HG02938 (cell line): ENCODE measurements at regions not wholly inside any gene's neighbourhood (a gene's known extent, or its start where the extent isn't known, plus 50 kb on each side); places are given as distances from the start of the nearest gene placed in this dataset.
"Not testable (repeated sequence)": the region's sequence is repeated elsewhere in the genome, so short reads cannot be mapped to it uniquely, and the experiment has no call there.

Experiments used
- ATAC-seq: cut with Tn5 transposase; IDR thresholded peaks from one replicate; pipeline ENCODE4 v1.9.1; 2021; ENCODE audit warnings: mild to moderate bottlenecking, moderate library complexity; ENCODE audit not compliant: unreplicated experiment

DNA sequence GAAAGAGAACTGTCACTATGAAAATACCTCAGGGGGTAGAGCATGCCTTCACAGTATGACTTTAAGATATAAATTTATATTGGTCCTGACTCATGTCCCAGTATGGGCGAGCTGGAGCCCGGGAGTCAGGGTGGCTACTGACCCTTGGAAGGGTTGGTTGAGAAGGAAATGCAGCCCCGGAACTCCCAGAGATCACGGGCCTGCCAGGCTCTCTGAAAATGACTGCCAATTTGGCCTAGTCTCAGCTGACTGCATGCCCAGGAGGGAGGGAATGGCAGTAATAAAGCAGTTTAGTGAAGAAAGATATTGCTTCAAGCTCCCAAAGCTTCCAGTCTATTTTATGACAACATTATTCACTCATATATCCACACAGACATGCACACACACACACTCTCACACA lies 299.0 kb downstream of the NR2F2 start:
- ATAC-seq = no peak

DNA sequence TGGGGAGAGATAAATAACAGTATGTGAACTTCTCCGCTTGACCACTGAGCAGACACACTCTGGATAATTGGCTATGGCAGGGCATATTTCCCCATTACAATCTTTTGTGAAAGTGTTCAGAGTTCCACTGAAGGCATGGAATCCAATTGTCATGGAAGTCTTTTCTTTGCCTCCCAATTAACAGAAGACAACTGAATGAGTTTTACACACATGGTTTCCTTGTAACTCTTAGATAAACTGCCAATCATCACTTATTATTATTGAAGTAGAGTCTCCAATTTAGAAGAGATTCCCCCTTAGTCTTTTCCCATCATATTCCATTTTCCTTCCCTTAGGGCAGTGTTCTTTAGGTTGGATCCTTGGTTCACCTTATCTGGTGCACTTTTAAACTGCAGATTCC lies 308.3 kb downstream of the NR2F2 start:
- ATAC-seq = no peak

DNA sequence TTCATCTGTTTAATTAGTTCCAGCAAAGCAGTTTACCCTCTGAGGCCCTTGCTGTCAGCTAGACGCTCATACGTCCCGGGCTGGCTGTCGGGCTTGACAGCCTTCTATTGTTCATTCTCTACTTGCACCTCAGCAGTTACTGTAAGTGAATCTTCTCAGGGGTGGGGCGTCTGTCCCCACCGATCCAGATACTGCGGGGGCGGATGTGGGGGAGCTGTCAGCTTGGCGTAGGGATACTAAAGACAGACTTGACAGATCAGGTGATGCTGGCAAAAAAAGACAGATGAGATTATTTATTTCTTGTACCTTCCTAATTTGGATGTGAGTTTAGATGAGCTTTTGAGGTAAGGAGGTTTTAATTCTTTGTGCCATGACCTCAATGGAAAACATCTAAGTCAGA lies 315.3 kb downstream of the NR2F2 start:
- no peak for ATAC-seq

DNA sequence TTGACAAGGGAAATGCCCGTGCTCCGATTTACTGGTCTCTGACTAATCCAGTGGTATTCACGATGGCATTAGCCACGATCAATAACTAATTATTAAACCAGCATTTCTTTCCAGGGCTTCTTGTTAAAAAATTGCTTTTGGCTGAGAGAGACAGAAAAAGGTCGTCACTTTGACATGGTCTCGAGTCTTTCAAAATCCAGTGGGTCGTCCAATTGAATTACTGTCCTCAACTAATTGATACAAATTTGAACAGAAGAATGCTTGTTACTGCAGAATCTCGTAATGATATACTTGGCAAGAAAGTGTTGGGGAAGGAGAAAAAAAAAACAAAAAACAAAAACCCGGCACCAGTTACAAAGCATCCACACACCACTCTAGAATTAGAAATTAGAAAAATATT lies 318.4 kb downstream of the NR2F2 start:
- no peak for ATAC-seq

- ATAC-seq = no peak
These were observed 326.6 kb downstream of the NR2F2 start for GRCh38 chr15:96657096-96657495.

DNA sequence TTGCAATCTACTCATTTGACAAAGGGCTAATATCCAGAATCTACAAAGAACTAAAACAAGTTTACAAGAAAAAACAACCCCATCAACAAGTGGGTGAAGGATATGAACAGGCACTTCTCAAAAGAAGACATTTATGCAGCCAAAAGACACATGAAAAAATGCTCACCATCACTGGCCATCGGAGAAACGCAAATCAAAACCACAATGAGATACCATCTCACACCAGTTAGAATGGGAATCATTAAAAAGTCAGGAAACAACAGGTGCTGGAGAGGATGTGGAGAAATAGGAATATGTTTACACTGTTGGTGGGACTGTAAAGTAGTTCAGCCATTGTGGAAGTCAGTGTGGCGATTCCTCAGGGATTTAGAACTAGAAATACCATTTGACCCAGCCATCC lies 336.5 kb downstream of the NR2F2 start:
- not testable (repeated sequence) for ATAC-seq

GRCh38 chr15:96670389-96670788 lies 339.9 kb downstream of the NR2F2 start:
- ATAC-seq = no peak

- no peak for ATAC-seq
These were observed 342.1 kb downstream of the NR2F2 start for GRCh38 chr15:96672629-96673028.

DNA sequence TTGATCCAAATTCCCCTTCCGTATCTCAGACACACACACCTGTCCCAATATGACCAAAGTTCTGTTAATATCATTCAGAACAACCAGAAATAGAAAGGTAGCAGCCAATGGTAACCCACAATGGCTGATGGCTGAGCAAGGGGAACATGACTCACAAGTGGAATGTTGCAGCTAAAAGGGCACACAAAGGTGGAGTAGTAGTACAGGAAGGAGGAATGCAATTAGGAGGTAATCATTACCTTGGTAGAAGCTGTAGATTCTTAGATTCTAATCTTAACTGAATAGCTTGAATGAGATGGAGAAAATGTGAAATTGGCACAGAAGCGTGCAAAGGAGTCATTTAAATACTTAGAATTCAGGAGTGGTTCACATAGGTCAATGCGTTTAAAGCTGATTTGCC lies 347.9 kb downstream of the NR2F2 start:
- ATAC-seq = no peak

DNA sequence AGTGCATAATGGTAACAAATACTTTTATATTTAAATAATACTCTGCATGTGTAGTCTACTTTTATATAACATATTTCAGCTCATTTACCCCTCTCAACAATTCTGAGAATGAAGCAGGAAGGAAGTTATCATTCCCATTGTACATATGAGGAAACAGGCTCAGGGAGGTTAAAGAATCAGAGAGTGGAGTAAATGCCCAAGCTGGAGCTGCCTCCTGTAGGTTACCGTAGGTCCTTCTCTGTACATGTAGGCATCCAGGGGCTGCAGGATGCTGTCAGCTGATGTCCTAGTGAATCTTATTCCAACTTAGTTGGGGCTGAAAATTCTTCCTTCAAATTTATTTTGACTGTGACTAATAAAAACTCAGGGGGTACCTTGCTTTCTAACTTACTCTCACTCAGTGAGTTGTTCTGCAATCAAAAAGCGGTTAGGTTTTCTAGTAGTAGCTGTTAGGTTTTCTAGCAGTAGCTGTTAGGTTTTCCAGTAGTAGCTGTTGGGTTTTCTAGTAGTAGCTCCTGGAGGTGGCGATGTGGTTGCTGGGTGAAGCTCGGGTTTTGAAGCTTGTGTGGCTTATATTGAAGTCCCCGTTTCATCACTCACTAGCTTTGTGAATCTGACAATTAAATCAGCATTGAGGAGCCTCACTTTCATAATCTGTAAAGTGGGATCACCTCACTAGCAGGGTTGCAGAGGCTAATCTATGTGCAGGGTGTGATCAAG lies 357.0 kb downstream of the NR2F2 start:
- ATAC-seq = no peak

DNA sequence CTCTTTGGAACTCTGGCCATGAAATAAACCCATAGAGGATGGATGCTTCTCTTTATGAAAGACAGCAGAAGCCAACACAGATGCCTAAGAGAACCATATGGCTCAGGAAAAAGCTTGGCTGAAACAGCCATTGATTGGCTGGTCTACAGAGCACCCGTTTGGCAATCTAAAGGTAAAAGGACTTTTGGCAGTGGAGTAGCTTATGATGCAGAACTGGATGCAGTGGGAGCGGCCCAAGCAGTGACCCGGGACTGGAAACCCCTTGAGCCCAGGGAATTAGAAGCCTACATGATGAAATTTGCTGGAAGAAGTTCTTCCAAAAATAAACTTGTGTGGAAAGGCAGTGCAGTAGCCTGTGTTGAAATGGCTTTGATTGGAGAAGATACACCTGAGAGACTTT lies 360.2 kb downstream of the NR2F2 start:
- ATAC-seq = no peak

- no peak for ATAC-seq
These were observed 362.3 kb downstream of the NR2F2 start for GRCh38 chr15:96692826-96693225.

GRCh38 chr15:96693515-96693914 lies 363.0 kb downstream of the NR2F2 start:
- no peak for ATAC-seq

- ATAC-seq = no peak
These were observed 363.6 kb downstream of the NR2F2 start for GRCh38 chr15:96693990-96694517.

- ATAC-seq = no peak
These were observed 364.9 kb downstream of the NR2F2 start for GRCh38 chr15:96695426-96695825.

GRCh38 chr15:96699871-96700401 lies 369.4 kb downstream of the NR2F2 start:
- ATAC-seq = no peak

DNA sequence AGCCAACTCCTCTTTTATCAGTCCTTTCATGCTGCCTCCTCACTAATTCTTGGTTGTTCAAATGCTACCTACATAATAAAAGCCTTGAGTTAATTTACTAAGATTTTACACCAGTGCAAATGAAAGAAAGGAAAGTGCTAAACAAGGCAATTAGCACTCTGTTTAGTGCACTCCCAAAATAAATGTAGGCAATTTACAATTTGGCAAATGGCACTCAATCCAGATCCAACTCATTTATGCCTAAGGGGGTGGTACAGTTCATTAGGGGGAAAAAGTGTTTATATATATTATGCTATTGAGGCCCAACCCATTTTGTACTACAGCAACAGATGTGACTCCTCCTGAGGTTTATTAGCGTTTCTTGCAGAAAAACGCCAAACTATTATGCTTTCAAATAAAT lies 370.1 kb downstream of the NR2F2 start:
- no peak for ATAC-seq

DNA sequence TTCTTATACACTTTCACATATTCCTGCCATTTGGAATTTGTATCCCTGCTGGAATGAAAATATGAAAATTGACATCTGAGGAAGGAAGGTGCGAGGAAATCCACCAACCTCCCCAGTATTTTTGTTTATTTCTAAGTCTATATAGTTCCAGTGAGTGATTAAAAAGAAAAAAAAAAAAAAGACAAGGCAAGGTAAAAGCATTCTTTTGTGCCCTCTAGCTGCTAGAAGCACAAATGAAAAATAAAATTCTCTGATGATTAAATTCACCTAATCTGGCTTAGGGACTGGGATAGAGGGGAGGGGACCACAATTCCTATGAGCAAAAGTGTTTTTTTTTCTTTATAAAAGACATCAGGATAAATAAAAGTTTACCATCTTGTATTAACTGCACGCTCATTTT lies 370.9 kb downstream of the NR2F2 start:
- ATAC-seq = no peak

GRCh38 chr15:96701877-96702276 lies 371.4 kb downstream of the NR2F2 start:
- no peak for ATAC-seq

DNA sequence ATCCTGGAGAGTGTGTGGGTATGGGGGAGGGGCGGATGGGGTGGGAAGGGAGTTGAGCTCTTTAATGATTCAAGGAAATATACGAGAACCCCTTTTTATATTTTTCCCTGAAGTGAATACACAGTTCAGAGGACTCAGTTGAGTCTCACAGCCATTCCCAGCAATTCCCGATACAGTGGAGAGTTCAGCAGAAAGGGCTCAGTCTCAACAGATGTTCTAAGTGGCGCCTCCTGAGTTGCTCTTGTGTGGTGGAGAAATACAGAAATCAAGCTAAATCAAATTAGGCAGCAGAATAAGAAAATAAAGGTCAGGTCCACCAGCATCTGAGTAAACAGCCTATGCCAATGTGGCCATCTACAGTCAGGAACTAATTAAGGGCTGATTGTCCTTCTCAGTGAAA lies 372.1 kb downstream of the NR2F2 start:
- no peak for ATAC-seq

DNA sequence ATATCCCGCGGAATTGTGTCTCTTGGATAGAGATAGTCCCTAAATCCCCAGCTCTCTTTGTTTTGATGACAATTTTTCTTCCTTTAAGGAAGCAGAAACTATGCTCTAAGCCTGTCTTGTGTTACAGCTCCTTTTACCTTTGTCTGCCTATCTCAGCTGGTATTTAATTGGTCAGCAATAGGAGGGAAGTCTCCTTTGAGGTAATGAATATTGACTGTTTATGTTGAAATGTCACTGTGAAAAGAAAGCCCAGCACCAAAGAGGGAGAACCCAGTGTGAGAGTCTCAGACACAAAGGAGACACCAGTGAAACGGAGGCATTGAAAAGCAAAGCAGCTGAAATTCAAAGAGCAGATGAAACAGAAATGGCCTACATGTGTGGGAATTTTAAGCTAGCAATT lies 372.6 kb downstream of the NR2F2 start:
- no peak for ATAC-seq

- ATAC-seq = no peak
These were observed 373.5 kb downstream of the NR2F2 start for GRCh38 chr15:96703794-96704550.
